ENCODE measurements at regions not wholly inside any gene's neighbourhood (a gene's known extent, or its start where the extent isn't known, plus 50 kb on each side); places are given as distances from the start of the nearest gene placed in this dataset.

DNA sequence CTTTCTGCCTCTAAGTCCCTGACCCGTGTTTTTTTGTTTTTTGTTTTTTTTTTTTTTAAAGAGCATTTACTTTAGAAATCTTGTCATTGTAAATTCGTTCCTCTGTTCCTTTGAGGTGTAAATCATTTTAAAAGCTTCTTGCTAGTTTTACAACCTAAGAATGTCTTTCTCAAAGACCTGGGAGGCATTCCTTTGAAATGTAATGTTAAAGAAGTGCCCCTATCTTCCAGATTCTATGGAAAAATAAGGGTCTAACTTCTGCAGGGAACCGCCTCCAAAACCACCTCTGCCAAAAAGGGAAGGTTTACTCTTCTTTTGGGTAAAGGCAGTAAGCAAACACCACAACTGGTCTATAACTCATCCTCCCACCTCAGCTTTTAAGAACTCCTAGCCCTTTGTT is 259.6 kb upstream of the ZNF804A start:
- H3K9me3 ChIP-seq = no peaks in the 10 kb centered on the region

DNA sequence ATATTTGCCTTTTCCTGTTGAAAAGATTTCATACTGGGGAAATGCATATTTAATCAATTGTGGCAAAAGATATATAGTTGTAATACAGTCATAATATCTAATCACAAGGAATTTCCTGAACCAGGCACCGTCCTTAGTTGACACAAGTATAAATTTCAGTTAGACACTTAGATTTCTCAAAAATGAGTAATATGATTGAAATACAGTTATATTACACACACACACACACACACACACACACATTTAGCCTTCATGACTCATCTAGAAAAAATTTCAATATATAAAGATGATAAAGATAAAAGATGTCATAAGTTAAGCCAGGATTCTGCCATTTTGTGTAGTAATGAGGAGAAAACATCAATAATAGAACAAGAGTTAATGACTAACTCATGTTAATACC is 258.4 kb upstream of the ZNF804A start:
- Histone ChIP-seq H3K36me3 (no peaks in the 10 kb centered on the region), H3K4me3 (no peak overlapping the region), H3K4me1 (replicated peaks) (no peaks in the 10 kb centered on the region), H3K27me3 (replicated peaks; ENCODE audit: insufficient read depth) (no peaks in the 10 kb centered on the region), H3K27ac (no peak overlapping the region), H3K9me3 (no peaks in the 10 kb centered on the region)
- intact Hi-C loops (cut with DNase I) = no loop called here
- no peak for TF ChIP-seq POLR2A (IDR thresholded peaks at IDR 0.05)
- 50% methylated on average over 1 of the region's 1 CpG for WGBS
- DNase-seq (ENCODE audit: low spot score) = no peak

More for the DNA sequence above, 259.6 kb upstream of the ZNF804A start:
- Histone ChIP-seq H3K27me3 (replicated peaks; ENCODE audit: insufficient read depth) (no peaks in the 10 kb centered on the region), H3K4me3 (no peak overlapping the region), H3K4me1 (replicated peaks) (no peaks in the 10 kb centered on the region), H3K27ac (no peak overlapping the region), H3K36me3 (no peaks in the 10 kb centered on the region)
- intact Hi-C loops (cut with DNase I) = no loop called here
- DNase-seq (ENCODE audit: low spot score) = no peak
- TF ChIP-seq POLR2AphosphoS5 (IDR thresholded peaks at IDR 0.05) = no peak
- 18% methylated on average over 3 of the region's 3 CpGs for WGBS

DNA sequence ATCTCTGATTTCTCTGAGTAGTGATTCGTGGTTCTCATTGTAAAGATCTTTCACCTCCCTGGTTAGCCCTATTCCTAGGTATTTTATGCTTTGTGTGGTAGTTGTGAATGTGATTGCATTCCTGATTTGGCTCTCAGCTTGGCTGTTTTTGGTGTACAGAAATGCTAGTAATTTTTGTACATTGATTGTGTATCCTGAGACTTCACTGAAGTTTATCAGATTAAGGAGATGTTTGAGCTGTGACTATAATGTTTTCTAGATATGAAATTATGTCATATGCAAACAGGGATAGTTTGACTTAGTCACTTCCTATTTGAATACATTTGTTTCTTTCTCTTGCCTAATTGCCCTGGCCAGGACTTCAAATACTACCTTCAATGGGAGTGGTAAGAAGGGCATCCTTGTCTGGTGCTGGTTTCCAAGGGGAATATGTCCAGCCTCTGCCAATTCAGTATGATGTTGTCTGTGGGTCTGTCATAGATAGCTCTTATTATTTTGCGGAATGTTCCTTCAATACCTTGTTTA is 251.9 kb upstream of the ZNF804A start:
- Histone ChIP-seq H3K27me3 (replicated peaks; ENCODE audit: insufficient read depth) (no peaks in the 10 kb centered on the region), H3K4me3 (no peak overlapping the region), H3K36me3 (no peaks in the 10 kb centered on the region), H3K27ac (no peak overlapping the region), H3K9me3 (no peaks in the 10 kb centered on the region), H3K4me1 (replicated peaks) (no peaks in the 10 kb centered on the region)
- no peak for TF ChIP-seq POLR2A (IDR thresholded peaks at IDR 0.05)
- no peak for TF ChIP-seq POLR2AphosphoS5 (IDR thresholded peaks at IDR 0.05)
- TF ChIP-seq, protein P1, sequence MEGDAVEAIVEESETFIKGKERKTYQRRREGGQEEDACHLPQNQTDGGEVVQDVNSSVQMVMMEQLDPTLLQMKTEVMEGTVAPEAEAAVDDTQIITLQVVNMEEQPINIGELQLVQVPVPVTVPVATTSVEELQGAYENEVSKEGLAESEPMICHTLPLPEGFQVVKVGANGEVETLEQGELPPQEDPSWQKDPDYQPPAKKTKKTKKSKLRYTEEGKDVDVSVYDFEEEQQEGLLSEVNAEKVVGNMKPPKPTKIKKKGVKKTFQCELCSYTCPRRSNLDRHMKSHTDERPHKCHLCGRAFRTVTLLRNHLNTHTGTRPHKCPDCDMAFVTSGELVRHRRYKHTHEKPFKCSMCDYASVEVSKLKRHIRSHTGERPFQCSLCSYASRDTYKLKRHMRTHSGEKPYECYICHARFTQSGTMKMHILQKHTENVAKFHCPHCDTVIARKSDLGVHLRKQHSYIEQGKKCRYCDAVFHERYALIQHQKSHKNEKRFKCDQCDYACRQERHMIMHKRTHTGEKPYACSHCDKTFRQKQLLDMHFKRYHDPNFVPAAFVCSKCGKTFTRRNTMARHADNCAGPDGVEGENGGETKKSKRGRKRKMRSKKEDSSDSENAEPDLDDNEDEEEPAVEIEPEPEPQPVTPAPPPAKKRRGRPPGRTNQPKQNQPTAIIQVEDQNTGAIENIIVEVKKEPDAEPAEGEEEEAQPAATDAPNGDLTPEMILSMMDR (IDR thresholded peaks at IDR 0.05) = no peak
- intact Hi-C loops (cut with DNase I) = no loop called here
- DNase-seq (ENCODE audit: low spot score) = no peak
- 85% methylated on average over 2 of the region's 2 CpGs for WGBS

DNA sequence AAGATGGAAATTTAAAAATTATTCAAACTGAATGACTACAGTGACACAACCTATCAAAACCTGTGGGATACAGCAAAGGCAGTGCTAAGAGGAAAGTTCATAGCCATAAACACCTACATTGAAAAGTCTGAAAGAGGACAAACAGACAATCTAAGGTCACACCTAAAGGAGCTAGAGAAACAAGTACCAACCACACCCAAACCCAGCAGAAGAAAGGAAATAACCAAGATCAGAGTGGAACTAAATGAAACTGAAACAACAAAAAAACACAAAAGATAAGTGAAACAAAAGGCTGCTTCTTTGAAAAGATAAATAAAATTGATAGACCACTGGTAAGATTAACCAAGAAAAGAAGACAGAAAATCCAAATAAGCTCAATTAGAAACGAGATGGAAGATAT is 247.2 kb upstream of the ZNF804A start:
- WGBS = 71% methylated on average over 1 of the region's 1 CpG
- H3K9me3 ChIP-seq = no peaks in the 10 kb centered on the region
- H3K4me1 ChIP-seq (replicated peaks) = no peaks in the 10 kb centered on the region
- intact Hi-C loops (cut with DNase I) = no loop called here
- no peak overlapping the region for H3K27ac ChIP-seq
- H3K27me3 ChIP-seq (replicated peaks; ENCODE audit: insufficient read depth) = no peaks in the 10 kb centered on the region
- DNase-seq (ENCODE audit: low spot score) = no peak
- TF ChIP-seq, protein P1 (IDR thresholded peaks at IDR 0.05) = no peak
- TF ChIP-seq POLR2AphosphoS5 (IDR thresholded peaks at IDR 0.05) (no peak), POLR2A (IDR thresholded peaks at IDR 0.05) (no peak)
- H3K36me3 ChIP-seq = no peaks in the 10 kb centered on the region
- H3K4me3 ChIP-seq = no peak overlapping the region

DNA sequence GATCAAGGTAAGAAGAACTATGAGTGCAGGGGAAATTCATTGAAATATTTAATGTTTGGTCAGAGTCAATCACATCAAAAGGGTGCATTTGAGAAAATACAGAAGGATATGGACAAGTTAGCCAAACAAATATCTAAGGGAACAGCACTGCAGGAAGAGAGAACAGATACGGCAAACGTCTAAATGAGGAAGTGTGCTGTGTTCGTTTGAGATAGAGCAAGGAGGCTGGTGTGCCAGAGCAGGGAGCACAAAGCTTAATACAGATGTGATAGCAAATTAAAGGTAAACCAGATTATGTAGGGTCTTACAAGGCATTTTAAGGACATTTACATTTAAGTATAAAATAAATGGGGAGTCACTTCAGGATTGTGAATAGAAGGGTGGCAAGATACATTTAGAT is 241.3 kb upstream of the ZNF804A start:
- no peaks in the 10 kb centered on the region for H3K9me3 ChIP-seq
- TF ChIP-seq POLR2A (IDR thresholded peaks at IDR 0.05) (no peak), POLR2AphosphoS5 (IDR thresholded peaks at IDR 0.05) (no peak)
- TF ChIP-seq, protein P1 (IDR thresholded peaks at IDR 0.05) = no peak
- no peak overlapping the region for H3K4me3 ChIP-seq
- no peak for DNase-seq (ENCODE audit: low spot score)
- intact Hi-C loops (cut with DNase I) = no loop called here
- no peaks in the 10 kb centered on the region for H3K36me3 ChIP-seq
- WGBS = 47% methylated on average over 3 of the region's 3 CpGs
- H3K27ac ChIP-seq = no peak overlapping the region
- H3K27me3 ChIP-seq (replicated peaks; ENCODE audit: insufficient read depth) = no peaks in the 10 kb centered on the region
- H3K4me1 ChIP-seq (replicated peaks) = no peaks in the 10 kb centered on the region

DNA sequence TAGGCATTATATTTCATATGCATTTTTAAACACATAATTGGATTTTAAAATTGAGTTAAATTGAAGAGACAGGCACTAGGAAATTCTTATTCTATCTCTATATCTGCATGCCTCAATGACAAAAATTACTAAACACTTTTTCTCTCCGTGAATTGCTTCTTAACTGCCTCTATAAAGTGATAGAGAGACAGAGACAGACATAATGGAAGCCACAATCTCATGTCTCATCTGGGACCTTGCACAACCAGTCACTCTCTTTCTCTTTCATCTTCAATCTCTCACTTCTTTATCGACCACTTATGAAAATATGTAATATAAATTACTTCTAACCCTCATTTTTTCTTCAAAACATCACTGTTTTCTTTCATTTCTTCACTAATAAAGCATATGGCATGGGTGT is 238.9 kb upstream of the ZNF804A start:
- Histone ChIP-seq H3K36me3 (no peaks in the 10 kb centered on the region), H3K9me3 (no peaks in the 10 kb centered on the region), H3K27ac (no peak overlapping the region), H3K27me3 (replicated peaks; ENCODE audit: insufficient read depth) (no peaks in the 10 kb centered on the region), H3K4me1 (replicated peaks) (no peaks in the 10 kb centered on the region), H3K4me3 (no peak overlapping the region)
- no peak for DNase-seq (ENCODE audit: low spot score)
- intact Hi-C loops (cut with DNase I) = no loop called here
- WGBS = 20% methylated on average over 2 of the region's 2 CpGs
- TF ChIP-seq POLR2AphosphoS5 (IDR thresholded peaks at IDR 0.05) (no peak), POLR2A (IDR thresholded peaks at IDR 0.05) (no peak)
- TF ChIP-seq, protein P1 (IDR thresholded peaks at IDR 0.05) = no peak
